ENCODE measurements at regions not wholly inside any gene's neighbourhood (a gene's known extent, or its start where the extent isn't known, plus 50 kb on each side); places are given as distances from the start of the nearest gene placed in this dataset.

- no peak for DNase-seq (ENCODE audit: extremely low spot score, unreplicated experiment)
- peak overlapping the region; percentile 79 for H3K27ac Mint-ChIP-seq (ENCODE audit: unreplicated experiment)
- TF ChIP-seq, protein P1, sequence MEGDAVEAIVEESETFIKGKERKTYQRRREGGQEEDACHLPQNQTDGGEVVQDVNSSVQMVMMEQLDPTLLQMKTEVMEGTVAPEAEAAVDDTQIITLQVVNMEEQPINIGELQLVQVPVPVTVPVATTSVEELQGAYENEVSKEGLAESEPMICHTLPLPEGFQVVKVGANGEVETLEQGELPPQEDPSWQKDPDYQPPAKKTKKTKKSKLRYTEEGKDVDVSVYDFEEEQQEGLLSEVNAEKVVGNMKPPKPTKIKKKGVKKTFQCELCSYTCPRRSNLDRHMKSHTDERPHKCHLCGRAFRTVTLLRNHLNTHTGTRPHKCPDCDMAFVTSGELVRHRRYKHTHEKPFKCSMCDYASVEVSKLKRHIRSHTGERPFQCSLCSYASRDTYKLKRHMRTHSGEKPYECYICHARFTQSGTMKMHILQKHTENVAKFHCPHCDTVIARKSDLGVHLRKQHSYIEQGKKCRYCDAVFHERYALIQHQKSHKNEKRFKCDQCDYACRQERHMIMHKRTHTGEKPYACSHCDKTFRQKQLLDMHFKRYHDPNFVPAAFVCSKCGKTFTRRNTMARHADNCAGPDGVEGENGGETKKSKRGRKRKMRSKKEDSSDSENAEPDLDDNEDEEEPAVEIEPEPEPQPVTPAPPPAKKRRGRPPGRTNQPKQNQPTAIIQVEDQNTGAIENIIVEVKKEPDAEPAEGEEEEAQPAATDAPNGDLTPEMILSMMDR (IDR thresholded peaks at IDR 0.05): peak; percentile 42
These were observed 73.3 kb upstream of the SLC44A3 start for GRCh38 chr1:94746635-94747525.

GRCh38 chr1:94745742-94746141 lies 74.4 kb upstream of the SLC44A3 start:
- Mint-ChIP-seq H3K4me3 (ENCODE audit: unreplicated experiment) (no peak overlapping the region), H3K9me3 (ENCODE audit: unreplicated experiment) (peaks cover 8% of the 10 kb centered on the region), H3K27ac (ENCODE audit: unreplicated experiment) (no peak overlapping the region), H3K4me1 (ENCODE audit: unreplicated experiment) (peaks cover 56% of the 10 kb centered on the region), H3K36me3 (ENCODE audit: unreplicated experiment) (peaks cover 3% of the 10 kb centered on the region), H3K27me3 (ENCODE audit: unreplicated experiment) (no peaks in the 10 kb centered on the region)
- DNase-seq (ENCODE audit: extremely low spot score, unreplicated experiment): no peak
- TF ChIP-seq, protein P1 (IDR thresholded peaks at IDR 0.05): no peak

More at GRCh38 chr1:94746635-94747525, 73.3 kb upstream of the SLC44A3 start:
- peaks cover 8% of the 10 kb centered on the region for H3K9me3 Mint-ChIP-seq (ENCODE audit: unreplicated experiment)
- H3K4me3 Mint-ChIP-seq (ENCODE audit: unreplicated experiment): no peak overlapping the region
- H3K4me1 Mint-ChIP-seq (ENCODE audit: unreplicated experiment): peaks cover 51% of the 10 kb centered on the region
- H3K36me3 Mint-ChIP-seq (ENCODE audit: unreplicated experiment): peaks cover 3% of the 10 kb centered on the region
- H3K27me3 Mint-ChIP-seq (ENCODE audit: unreplicated experiment): no peaks in the 10 kb centered on the region

DNA sequence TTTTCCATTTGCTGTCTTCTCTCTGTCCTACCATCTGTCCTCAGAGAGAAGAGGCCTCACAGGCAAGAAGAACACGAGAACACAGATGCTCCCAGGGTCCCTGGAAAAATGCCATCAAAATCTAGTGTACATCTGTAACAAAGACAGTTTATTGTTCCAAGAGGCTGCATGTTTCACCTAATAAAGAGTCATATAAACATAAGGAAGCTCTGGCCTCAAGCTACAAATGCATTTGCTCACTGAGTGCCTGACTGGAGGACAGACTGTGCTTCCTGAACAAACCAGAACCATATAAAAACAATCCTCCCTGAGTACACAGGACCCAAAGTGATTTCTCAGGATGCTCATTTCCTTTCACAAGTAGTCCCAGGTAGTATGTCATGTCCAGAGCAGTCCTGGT lies 76.3 kb upstream of the SLC44A3 start:
- Mint-ChIP-seq H3K27ac (ENCODE audit: unreplicated experiment) (peak overlapping the region; percentile 89), H3K4me1 (ENCODE audit: unreplicated experiment) (peaks cover 68% of the 10 kb centered on the region), H3K4me3 (ENCODE audit: unreplicated experiment) (no peak overlapping the region), H3K9me3 (ENCODE audit: unreplicated experiment) (no peaks in the 10 kb centered on the region), H3K27me3 (ENCODE audit: unreplicated experiment) (no peaks in the 10 kb centered on the region), H3K36me3 (ENCODE audit: unreplicated experiment) (peaks cover 2% of the 10 kb centered on the region)
- DNase-seq (ENCODE audit: extremely low spot score, unreplicated experiment): no peak
- TF ChIP-seq, protein P1 (IDR thresholded peaks at IDR 0.05): no peak

GRCh38 chr1:94741996-94742395 lies 78.2 kb upstream of the SLC44A3 start:
- no peak for DNase-seq (ENCODE audit: extremely low spot score, unreplicated experiment)
- H3K27me3 Mint-ChIP-seq (ENCODE audit: unreplicated experiment): no peaks in the 10 kb centered on the region
- H3K4me1 Mint-ChIP-seq (ENCODE audit: unreplicated experiment): peaks cover 65% of the 10 kb centered on the region
- H3K4me3 Mint-ChIP-seq (ENCODE audit: unreplicated experiment): no peak overlapping the region
- no peak overlapping the region for H3K27ac Mint-ChIP-seq (ENCODE audit: unreplicated experiment)
- TF ChIP-seq, protein P1 (IDR thresholded peaks at IDR 0.05): no peak
- H3K36me3 Mint-ChIP-seq (ENCODE audit: unreplicated experiment): peaks cover 2% of the 10 kb centered on the region
- no peaks in the 10 kb centered on the region for H3K9me3 Mint-ChIP-seq (ENCODE audit: unreplicated experiment)

- no peak overlapping the region for H3K27ac Mint-ChIP-seq (ENCODE audit: unreplicated experiment)
- H3K9me3 Mint-ChIP-seq (ENCODE audit: unreplicated experiment): no peaks in the 10 kb centered on the region
- TF ChIP-seq, protein P1 (IDR thresholded peaks at IDR 0.05): peak; percentile 24
- H3K4me1 Mint-ChIP-seq (ENCODE audit: unreplicated experiment): peaks cover 65% of the 10 kb centered on the region
- no peak overlapping the region for H3K4me3 Mint-ChIP-seq (ENCODE audit: unreplicated experiment)
- DNase-seq (ENCODE audit: extremely low spot score, unreplicated experiment): no peak
- no peaks in the 10 kb centered on the region for H3K27me3 Mint-ChIP-seq (ENCODE audit: unreplicated experiment)
- peaks cover 2% of the 10 kb centered on the region for H3K36me3 Mint-ChIP-seq (ENCODE audit: unreplicated experiment)
These were observed 78.6 kb upstream of the SLC44A3 start for GRCh38 chr1:94741510-94741909.

Measured in osteocyte (in vitro differentiated cells).